ENCODE measurements at regions not wholly inside any gene's neighbourhood (a gene's known extent, or its start where the extent isn't known, plus 50 kb on each side); places are given as distances from the start of the nearest gene placed in this dataset.

GRCh38 chr5:107127878-107128277, 542.9 kb downstream of the EFNA5 start:
- H3K79me2 ChIP-seq (ENCODE audit: control insufficient read depth, insufficient read depth, low read length) = no peaks in the 10 kb centered on the region
- no peak overlapping the region for H3K4me3 ChIP-seq (ENCODE audit: control insufficient read depth in 2 of 3, extremely low read depth in 1 of 3, insufficient read depth in 2 of 3, low read depth in 1 of 3, low read length in 3 of 3)
- TF ChIP-seq CTCF (optimal IDR thresholded peaks at IDR 0.05 in 1 of 3, IDR thresholded peaks at IDR 0.05 in 1 of 3, conservative IDR thresholded peaks at IDR 0.05 in 1 of 3; ENCODE audit: extremely low read depth in 1 of 3, insufficient read depth in 2 of 3, low read length in 3 of 3) (no peak), EZH2 (IDR thresholded peaks at IDR 0.05; ENCODE audit: low read length) (no peak)
- no peak overlapping the region for H2AFZ ChIP-seq (ENCODE audit: control insufficient read depth, low read length)
- H3K4me1 ChIP-seq (ENCODE audit: control insufficient read depth, extremely low read depth, insufficient read depth, low read length) = no peaks in the 10 kb centered on the region
- H3K27ac ChIP-seq (ENCODE audit: control insufficient read depth, insufficient read depth, low read length) = no peak overlapping the region
- DNase-seq (ENCODE audit: low read depth, low spot score) = no peak
- dilution Hi-C loops (cut with MboI; ENCODE audit: extremely low pct_ligation_motif_present, low sequenced_read_pairs) = no loop called here
- H3K4me2 ChIP-seq (ENCODE audit: control insufficient read depth, extremely low read depth, insufficient read depth, low read depth, low read length) = no peak overlapping the region
- H3K36me3 ChIP-seq (ENCODE audit: control insufficient read depth in 2 of 2, extremely low read depth in 1 of 2, insufficient read depth in 2 of 2, low read length in 2 of 2) = no peaks in the 10 kb centered on the region
- H3K9ac ChIP-seq (ENCODE audit: control insufficient read depth, extremely low read depth, insufficient read depth, low read length) = no peak overlapping the region
- H3K9me3 ChIP-seq (ENCODE audit: control insufficient read depth, low read depth, low read length) = no peaks in the 10 kb centered on the region
- no peaks in the 10 kb centered on the region for H4K20me1 ChIP-seq (ENCODE audit: control insufficient read depth, extremely low read depth, insufficient read depth, low read length)
- FAIRE-seq = no peak
- H3K27me3 ChIP-seq (ENCODE audit: control insufficient read depth, extremely low read depth, insufficient read depth, low read length) = no peaks in the 10 kb centered on the region
- no peaks in the 10 kb centered on the region for H3K9me1 ChIP-seq (ENCODE audit: control insufficient read depth, extremely low read depth, insufficient read depth, low read length)

- Histone ChIP-seq H3K4me2 (ENCODE audit: control insufficient read depth, extremely low read depth, insufficient read depth, low read depth, low read length) (no peak overlapping the region), H3K4me1 (ENCODE audit: control insufficient read depth, extremely low read depth, insufficient read depth, low read length) (no peaks in the 10 kb centered on the region), H3K9me1 (ENCODE audit: control insufficient read depth, extremely low read depth, insufficient read depth, low read length) (no peaks in the 10 kb centered on the region), H3K27ac (ENCODE audit: control insufficient read depth, insufficient read depth, low read length) (no peak overlapping the region), H3K27me3 (ENCODE audit: control insufficient read depth, extremely low read depth, insufficient read depth, low read length) (no peaks in the 10 kb centered on the region), H3K9me3 (ENCODE audit: control insufficient read depth, low read depth, low read length) (no peaks in the 10 kb centered on the region), H2AFZ (ENCODE audit: control insufficient read depth, low read length) (no peak overlapping the region), H3K36me3 (ENCODE audit: control insufficient read depth in 2 of 2, extremely low read depth in 1 of 2, insufficient read depth in 2 of 2, low read length in 2 of 2) (no peaks in the 10 kb centered on the region), H3K9ac (ENCODE audit: control insufficient read depth, extremely low read depth, insufficient read depth, low read length) (no peak overlapping the region), H4K20me1 (ENCODE audit: control insufficient read depth, extremely low read depth, insufficient read depth, low read length) (no peaks in the 10 kb centered on the region), H3K4me3 (ENCODE audit: control insufficient read depth in 2 of 3, extremely low read depth in 1 of 3, insufficient read depth in 2 of 3, low read depth in 1 of 3, low read length in 3 of 3) (no peak overlapping the region), H3K79me2 (ENCODE audit: control insufficient read depth, insufficient read depth, low read length) (no peaks in the 10 kb centered on the region)
- dilution Hi-C loops (cut with MboI; ENCODE audit: extremely low pct_ligation_motif_present, low sequenced_read_pairs) = no loop called here
- TF ChIP-seq CTCF (optimal IDR thresholded peaks at IDR 0.05 in 1 of 3, IDR thresholded peaks at IDR 0.05 in 1 of 3, conservative IDR thresholded peaks at IDR 0.05 in 1 of 3; ENCODE audit: extremely low read depth in 1 of 3, insufficient read depth in 2 of 3, low read length in 3 of 3) (no peak), EZH2 (IDR thresholded peaks at IDR 0.05; ENCODE audit: low read length) (no peak)
- DNase-seq (ENCODE audit: low read depth, low spot score) = no peak
- FAIRE-seq = peak; percentile 23
Measured at GRCh38 chr5:107126341-107126740, 544.4 kb downstream of the EFNA5 start.
